SU-DHL-6 (cell line): ENCODE measurements at regions not wholly inside any gene's neighbourhood (a gene's known extent, or its start where the extent isn't known, plus 50 kb on each side); places are given as distances from the start of the nearest gene placed in this dataset.

Experiments used
- H2AFZ ChIP-seq: fragments of 200-600 bp; sonication (generic); 2 replicates; pipeline ENCODE4 v1.6.1; 2014; ENCODE audit warnings: low read depth, mild to moderate bottlenecking, moderate library complexity, mixed read lengths, antibody characterized with exemption, low read length; ENCODE audit not compliant: severe bottlenecking
- H3F3A ChIP-seq: fragments of 200-600 bp; shearing (Covaris generic); 2 replicates; pipeline ENCODE4 v1.6.0; 2016; ENCODE audit warnings: antibody characterized with exemption, mild to moderate bottlenecking; ENCODE audit not compliant: insufficient read depth
- H3K27ac ChIP-seq: fragments of 200-600 bp; sonication (generic); 2 replicates; pipeline ENCODE4 v1.5.1; 2016; ENCODE audit warnings: low read depth, mild to moderate bottlenecking, low read length, moderate library complexity, mixed read lengths
- H3K27me3 ChIP-seq: fragments of 200-600 bp; sonication (generic), shearing (Covaris generic); 2 replicates; pipeline ENCODE4 v1.6.0; 2014; ENCODE audit warnings: mild to moderate bottlenecking, low read length
- H3K36me3 ChIP-seq: fragments of 200-600 bp; sonication (generic); 2 replicates; pipeline ENCODE4 v1.6.1; 2014; ENCODE audit warnings: mild to moderate bottlenecking, low read length, mixed read lengths
- H3K4me2 ChIP-seq: fragments of 300-600, 200-600 bp; shearing (Covaris generic), sonication (generic); 2 replicates; pipeline ENCODE4 v1.6.0; 2014; ENCODE audit warnings: low read length, low read depth, mild to moderate bottlenecking; ENCODE audit not compliant: poor library complexity, severe bottlenecking
- H3K4me3 ChIP-seq: fragments of 200-600 bp; sonication (generic); 2 replicates; pipeline ENCODE4 v1.5.1; 2014; ENCODE audit warnings: antibody characterized with exemption, low read length, mild to moderate bottlenecking, mixed read lengths; ENCODE audit not compliant: insufficient read depth, poor library complexity, severe bottlenecking
- H3K79me2 ChIP-seq: fragments of 200-600 bp; sonication (generic); 2 replicates; pipeline ENCODE4 v1.6.1; 2014; ENCODE audit warnings: mild to moderate bottlenecking, low read length, moderate library complexity; ENCODE audit not compliant: insufficient read depth
- H3K9ac ChIP-seq: fragments of 200-600 bp; sonication (generic); 2 replicates; pipeline ENCODE4 v1.7.0; 2014; ENCODE audit warnings: mild to moderate bottlenecking, low read length
- H3K9me2 ChIP-seq: fragments of 200-600 bp; sonication (generic); replicated peaks from 2 replicates; pipeline ENCODE4 v1.6.1; 2014; ENCODE audit warnings: low read length; ENCODE audit not compliant: insufficient read depth
- H3K9me3 ChIP-seq: fragments of 200-600 bp; sonication (generic); 2 replicates; pipeline ENCODE4 v1.6.1; 2014; ENCODE audit warnings: low read length, mixed read lengths; ENCODE audit not compliant: insufficient read depth
- H4K20me1 ChIP-seq: fragments of 200-600 bp; sonication (generic); 2 replicates; pipeline ENCODE4 v1.6.1; 2014; ENCODE audit warnings: low read depth, mild to moderate bottlenecking, antibody characterized with exemption, low read length, moderate library complexity, mixed read lengths
- CTCF ChIP-seq: fragments of 200-600 bp; sonication (generic); IDR thresholded peaks from one replicate; pipeline ENCODE4 v1.5.1; 2017; ENCODE audit warnings: antibody characterized with exemption, mild to moderate bottlenecking, low read length, moderate library complexity; ENCODE audit not compliant: insufficient read depth, poor library complexity, severe bottlenecking
- EZH2phosphoT487 ChIP-seq: fragments of 200-600 bp; sonication (generic), shearing (Covaris generic); conservative IDR thresholded peaks from 2 replicates; pipeline ENCODE4 v1.6.1; 2018; ENCODE audit warnings: mild to moderate bottlenecking, antibody characterized with exemption, low read length, moderate library complexity, mixed read lengths

DNA sequence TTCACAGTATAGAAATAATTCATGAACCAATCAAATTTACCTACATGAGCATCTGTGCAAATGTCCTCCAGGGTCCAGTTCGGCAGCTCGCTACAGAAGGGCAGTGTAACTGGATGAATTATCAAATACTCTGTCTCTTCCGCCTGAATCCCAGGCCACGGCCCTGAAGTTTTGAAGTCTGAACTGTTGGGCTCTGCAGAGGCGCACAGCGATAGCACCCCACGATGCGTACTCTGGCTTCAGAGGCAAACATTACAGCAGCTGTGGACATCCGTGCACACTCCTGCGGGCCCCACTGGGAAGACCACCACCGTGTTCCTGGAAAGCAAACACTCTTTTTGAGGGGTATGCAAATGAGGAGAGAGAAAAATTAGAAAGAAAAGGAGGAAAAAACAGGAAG, 259.8 kb upstream of the TCERG1L start:
- Histone ChIP-seq H3K9ac (no peak overlapping the region), H3K27me3 (no peaks in the 10 kb centered on the region), H3K4me2 (no peak overlapping the region), H4K20me1 (no peaks in the 10 kb centered on the region), H2AFZ (no peak overlapping the region), H3F3A (no peaks in the 10 kb centered on the region), H3K4me3 (no peak overlapping the region), H3K9me3 (no peaks in the 10 kb centered on the region), H3K27ac (no peak overlapping the region), H3K79me2 (no peaks in the 10 kb centered on the region), H3K9me2 (no peaks in the 10 kb centered on the region), H3K36me3 (no peaks in the 10 kb centered on the region)
- TF ChIP-seq CTCF (no peak), EZH2phosphoT487 (no peak)

DNA sequence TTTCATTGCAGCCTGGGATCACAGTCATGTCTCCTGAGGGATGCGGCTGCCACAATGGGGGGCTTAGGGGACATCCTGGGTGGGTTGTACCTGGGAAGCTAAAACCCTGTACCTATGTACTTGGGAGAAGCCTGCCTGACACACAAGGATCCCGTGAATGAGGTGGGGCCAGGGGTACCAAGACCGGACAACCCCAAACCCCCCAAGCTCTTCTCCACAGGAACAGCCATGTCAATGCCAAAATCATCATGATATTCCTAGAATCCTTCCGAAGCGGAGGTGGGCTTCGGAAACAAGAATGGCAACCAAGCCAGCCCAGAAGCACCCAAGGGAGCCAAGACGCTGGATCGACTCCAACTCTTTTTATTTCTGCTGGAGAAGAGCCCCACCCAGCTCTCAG, 260.3 kb upstream of the TCERG1L start:
- H3K36me3 ChIP-seq, result no peaks in the 10 kb centered on the region
- TF ChIP-seq EZH2phosphoT487, result no peak
- TF ChIP-seq CTCF, result no peak
- no peak overlapping the region for H3K4me3 ChIP-seq
- H3K9me3 ChIP-seq, result no peaks in the 10 kb centered on the region
- H4K20me1 ChIP-seq, result no peaks in the 10 kb centered on the region
- H3K9me2 ChIP-seq, result no peaks in the 10 kb centered on the region
- no peak overlapping the region for H3K27ac ChIP-seq
- no peak overlapping the region for H3K4me2 ChIP-seq
- no peaks in the 10 kb centered on the region for H3K79me2 ChIP-seq
- no peaks in the 10 kb centered on the region for H3K27me3 ChIP-seq
- H2AFZ ChIP-seq, result no peak overlapping the region
- H3K9ac ChIP-seq, result no peak overlapping the region
- no peaks in the 10 kb centered on the region for H3F3A ChIP-seq

- TF ChIP-seq CTCF (no peak), EZH2phosphoT487 (no peak)
- no peak overlapping the region for H3K4me2 ChIP-seq
- no peaks in the 10 kb centered on the region for H3K27me3 ChIP-seq
- H3K36me3 ChIP-seq, result no peaks in the 10 kb centered on the region
- no peaks in the 10 kb centered on the region for H4K20me1 ChIP-seq
- H3K9me3 ChIP-seq, result no peaks in the 10 kb centered on the region
- H3K9ac ChIP-seq, result no peak overlapping the region
- no peak overlapping the region for H3K4me3 ChIP-seq
- H3F3A ChIP-seq, result no peaks in the 10 kb centered on the region
- H2AFZ ChIP-seq, result no peak overlapping the region
- no peak overlapping the region for H3K27ac ChIP-seq
- no peaks in the 10 kb centered on the region for H3K79me2 ChIP-seq
- no peaks in the 10 kb centered on the region for H3K9me2 ChIP-seq
Measured at GRCh38 chr10:131573256-131573655, 261.7 kb upstream of the TCERG1L start.

DNA sequence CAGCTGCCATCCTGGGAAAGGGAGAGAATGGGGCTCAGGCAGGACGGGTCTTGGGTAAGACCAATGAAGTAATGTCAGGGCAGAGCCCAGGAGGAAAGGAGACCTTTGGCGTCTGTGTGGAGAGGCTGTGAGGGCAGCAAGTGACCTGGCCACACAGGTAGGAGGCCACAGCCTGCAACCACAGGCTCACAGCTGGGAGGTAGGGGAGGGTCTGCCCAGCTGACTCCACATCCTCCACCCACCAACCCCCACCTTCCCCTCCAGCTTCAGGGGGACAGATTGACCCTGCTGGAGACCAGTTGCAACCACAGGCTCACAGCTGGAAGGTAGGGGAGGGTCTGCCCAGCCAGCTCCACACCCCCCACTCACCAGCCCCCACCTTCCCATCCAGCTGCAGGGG, 262.2 kb upstream of the TCERG1L start:
- TF ChIP-seq CTCF, result no peak
- no peak for TF ChIP-seq EZH2phosphoT487
- Histone ChIP-seq H3K9ac (no peak overlapping the region), H3K79me2 (no peaks in the 10 kb centered on the region), H2AFZ (no peak overlapping the region), H3F3A (no peaks in the 10 kb centered on the region), H3K36me3 (no peaks in the 10 kb centered on the region), H4K20me1 (no peaks in the 10 kb centered on the region), H3K9me2 (no peaks in the 10 kb centered on the region), H3K27ac (no peak overlapping the region), H3K9me3 (no peaks in the 10 kb centered on the region), H3K4me3 (no peak overlapping the region), H3K27me3 (no peaks in the 10 kb centered on the region), H3K4me2 (no peak overlapping the region)
